DMS53 treated with DMSO at 0.1 percent for 48 hours (cell line): ENCODE measurements at regions not wholly inside any gene's neighbourhood (a gene's known extent, or its start where the extent isn't known, plus 50 kb on each side); places are given as distances from the start of the nearest gene placed in this dataset.

ENCODE experiments used
- DNase-seq: peaks from one replicate; lab custom pipeline; 2025; ENCODE audit not compliant: unreplicated experiment; lab: John Stamatoyannopoulos, UW

GRCh38 chr22:49278340-49278739 lies 549.3 kb downstream of the BRD1 start:
- DNase-seq, result no peak

GRCh38 chr22:49276567-49276966 lies 551.1 kb downstream of the BRD1 start:
- no peak for DNase-seq

- no peak for DNase-seq
These were observed 552.8 kb downstream of the BRD1 start for GRCh38 chr22:49274754-49275380.

- DNase-seq, result no peak
These were observed 555.0 kb downstream of the BRD1 start for GRCh38 chr22:49272546-49273125.

GRCh38 chr22:49271831-49272230 lies 555.8 kb downstream of the BRD1 start:
- no peak for DNase-seq

- DNase-seq, result no peak
These were observed 556.3 kb downstream of the BRD1 start for GRCh38 chr22:49271369-49271727.

GRCh38 chr22:49270595-49271368 lies 556.9 kb downstream of the BRD1 start:
- no peak for DNase-seq

GRCh38 chr22:49269928-49270327 lies 557.7 kb downstream of the BRD1 start:
- no peak for DNase-seq

GRCh38 chr22:49269371-49269770 lies 558.3 kb downstream of the BRD1 start:
- DNase-seq, result no peak

- DNase-seq, result no peak
These were observed 558.7 kb downstream of the BRD1 start for GRCh38 chr22:49268924-49269323.

- DNase-seq, result no peak
These were observed 559.7 kb downstream of the BRD1 start for GRCh38 chr22:49267996-49268395.

- no peak for DNase-seq
These were observed 560.8 kb downstream of the BRD1 start for GRCh38 chr22:49266561-49267519.

- no peak for DNase-seq
These were observed 563.0 kb downstream of the BRD1 start for GRCh38 chr22:49264696-49265095.

- no peak for DNase-seq
These were observed 564.6 kb downstream of the BRD1 start for GRCh38 chr22:49263101-49263500.

GRCh38 chr22:49262167-49262566 lies 565.5 kb downstream of the BRD1 start:
- DNase-seq, result no peak

- no peak for DNase-seq
These were observed 566.1 kb downstream of the BRD1 start for GRCh38 chr22:49261616-49262015.

GRCh38 chr22:49260681-49261580 lies 566.7 kb downstream of the BRD1 start:
- DNase-seq, result no peak

GRCh38 chr22:49259839-49260615 lies 567.6 kb downstream of the BRD1 start:
- no peak for DNase-seq
